SK-N-SH (cell line): ENCODE measurements at regions not wholly inside any gene's neighbourhood (a gene's known extent, or its start where the extent isn't known, plus 50 kb on each side); places are given as distances from the start of the nearest gene placed in this dataset.

ENCODE experiments used
- CTCF ChIA-PET: fragments of 300-600, 350-600 bp; formaldehyde crosslinking; extraction: SDS; loops from one replicate; lab custom pipeline; 2021; lab: Yijun Ruan, JAX
- POLR2A ChIA-PET: fragments of 350-600 bp; sonication (Branson Sonifier 250); formaldehyde crosslinking; extraction: SDS; loops from one replicate; lab custom pipeline; 2020; ENCODE audit warnings: antibody characterized with exemption, inconsistent platforms; lab: Yijun Ruan, JAX
- DNase-seq: peaks from one replicate; pipeline ENCODE4 v3.0.0; 2012
- H2AFZ ChIP-seq: fragments of 200-600 bp; sonication (generic); 2 replicates; pipeline ENCODE4 v1.8.1; 2016; ENCODE audit warnings: antibody characterized with exemption, mild to moderate bottlenecking, low read depth
- H3F3A ChIP-seq: fragments of 200-600 bp; sonication (generic); replicated peaks from 2 replicates; pipeline ENCODE3; 2016; ENCODE audit warnings: antibody characterized with exemption, mild to moderate bottlenecking; ENCODE audit not compliant: insufficient read depth
- H3K27ac ChIP-seq, 2 experiments: fragments of 200-500 bp in 1 of 2; fragments of 200-600 bp in 1 of 2; sonication (Bioruptor generic) in 1 of 2; sonication (generic), shearing (Covaris generic) in 1 of 2; 2 replicates each; pipeline versions ENCODE4 v1.5.1 to v1.6.1; 2014 to 2016; ENCODE audit warnings: low read depth in 2 of 2, inconsistent platforms in 1 of 2, low read length in 1 of 2, mild to moderate bottlenecking in 1 of 2, mixed read lengths in 1 of 2
- H3K27me3 ChIP-seq: fragments of 200-600 bp; sonication (generic), shearing (Covaris generic); 2 replicates; pipeline ENCODE4 v1.6.1; 2016; ENCODE audit warnings: mixed run types; ENCODE audit not compliant: insufficient read depth
- H3K36me3 ChIP-seq, 2 experiments: fragments of 200-500 bp in 1 of 2; fragments of 200-600 bp in 1 of 2; sonication (Bioruptor generic) in 1 of 2; sonication (generic) in 1 of 2; replicated peaks in 1 of 2; 2 replicates each; pipeline versions ENCODE3 to v1.5.1; 2014 to 2016; ENCODE audit warnings: low read length in 1 of 2, mild to moderate bottlenecking in 1 of 2; ENCODE audit not compliant: insufficient read depth in 2 of 2, control insufficient read depth in 1 of 2
- H3K4me1 ChIP-seq, 2 experiments: fragments of 200-500 bp in 1 of 2; fragments of 200-600 bp in 1 of 2; sonication (Bioruptor generic) in 1 of 2; sonication (generic), shearing (Covaris generic) in 1 of 2; 2 replicates each; pipeline versions ENCODE4 v1.5.1 to v1.6.1; 2014 to 2016; ENCODE audit warnings: low read depth in 1 of 2, low read length in 1 of 2, mixed run types in 1 of 2; ENCODE audit not compliant: insufficient read depth in 2 of 2, control insufficient read depth in 1 of 2
- H3K4me2 ChIP-seq: fragments of 200-600 bp; sonication (generic), shearing (Covaris generic); 2 replicates; pipeline ENCODE4 v1.6.1; 2017; ENCODE audit warnings: mixed run types
- H3K4me3 ChIP-seq, 2 experiments: fragments of 200-500 bp in 1 of 2; fragments of 200-600 bp in 1 of 2; sonication (Bioruptor generic) in 1 of 2; sonication (generic), shearing (Covaris generic) in 1 of 2; 2 replicates each; pipeline versions ENCODE4 v1.5.1 to v1.8.1; 2014 to 2016; ENCODE audit warnings: low read depth in 2 of 2, inconsistent platforms in 1 of 2, low read length in 1 of 2, mild to moderate bottlenecking in 1 of 2, mixed read lengths in 1 of 2, moderate library complexity in 1 of 2
- H3K79me2 ChIP-seq: fragments of 200-600 bp; sonication (generic); 2 replicates; pipeline ENCODE4 v1.8.1; 2017; ENCODE audit warnings: mild to moderate bottlenecking; ENCODE audit not compliant: insufficient read depth
- H3K9ac ChIP-seq: fragments of 200-600 bp; sonication (generic); 2 replicates; pipeline ENCODE4 v1.6.1; 2017; ENCODE audit warnings: mixed run types
- H3K9me2 ChIP-seq: fragments of 200-600 bp; sonication (generic); 2 replicates; pipeline ENCODE4 v1.6.1; 2017; ENCODE audit warnings: mixed run types
- H3K9me3 ChIP-seq: fragments of 200-600 bp; sonication (generic); 2 replicates; pipeline ENCODE4 v1.6.1; 2017; ENCODE audit warnings: mixed run types, mild to moderate bottlenecking, moderate library complexity
- H4K20me1 ChIP-seq: fragments of 200-600 bp; sonication (generic); 2 replicates; pipeline ENCODE4 v1.6.1; 2017; ENCODE audit warnings: mild to moderate bottlenecking, mixed run types; ENCODE audit not compliant: insufficient read depth
- CHD2 ChIP-seq: fragments of 150-350 bp; IDR thresholded peaks from 2 replicates; pipeline ENCODE4 v1.6.1; 2018; ENCODE audit warnings: low read length; ENCODE audit not compliant: partially characterized antibody
- ELF1 ChIP-seq: IDR thresholded peaks from 2 replicates; pipeline ENCODE4 v1.4.0; 2012
- GABPA ChIP-seq: IDR thresholded peaks from 2 replicates; pipeline ENCODE4 v1.4.0; 2012; ENCODE audit warnings: low read depth, mild to moderate bottlenecking
- GATA2 ChIP-seq: sonication (generic); formaldehyde crosslinking; IDR thresholded peaks from 2 replicates; pipeline ENCODE4 v1.5.0; 2020; ENCODE audit warnings: mild to moderate bottlenecking, missing genetic modification reagents
- MEF2A ChIP-seq: IDR thresholded peaks from 2 replicates; pipeline ENCODE4 v1.4.0; 2012; ENCODE audit warnings: low read depth, borderline replicate concordance
- MXI1 ChIP-seq: IDR thresholded peaks from 2 replicates; pipeline ENCODE4 v1.6.1; 2012; ENCODE audit warnings: mild to moderate bottlenecking, low read depth, low read length, improper control_type of control experiment
- NRF1 ChIP-seq: IDR thresholded peaks from 2 replicates; pipeline ENCODE4 v1.6.1; 2012; ENCODE audit warnings: low read depth, mild to moderate bottlenecking, low read length
- POLR2AphosphoS5 ChIP-seq: IDR thresholded peaks from 2 replicates; pipeline ENCODE4 v1.6.1; 2012; ENCODE audit warnings: low read depth, low read length
- RAD21 ChIP-seq: IDR thresholded peaks from 2 replicates; pipeline ENCODE4 v1.6.1; 2012; ENCODE audit warnings: mild to moderate bottlenecking, low read length
- RCOR1 ChIP-seq: fragments of 150-350 bp; IDR thresholded peaks from 2 replicates; pipeline ENCODE4 v1.6.1; 2017; ENCODE audit warnings: antibody characterized with exemption, low read length
- RFX5 ChIP-seq: IDR thresholded peaks from 2 replicates; pipeline ENCODE4 v1.6.1; 2012; ENCODE audit warnings: mild to moderate bottlenecking, improper control_type of control experiment, low read length
- RXRA ChIP-seq: IDR thresholded peaks from 2 replicates; pipeline ENCODE4 v1.4.0; 2012; ENCODE audit warnings: low read depth, mild to moderate bottlenecking, borderline replicate concordance
- SIN3A ChIP-seq: IDR thresholded peaks from 2 replicates; pipeline ENCODE4 v1.6.1; 2012; ENCODE audit warnings: low read depth, mild to moderate bottlenecking, low read length, moderate library complexity, borderline replicate concordance
- SMC3 ChIP-seq: IDR thresholded peaks from 2 replicates; pipeline ENCODE4 v1.6.1; 2012; ENCODE audit warnings: low read depth, low read length, improper control_type of control experiment
- USF1 ChIP-seq: IDR thresholded peaks from 2 replicates; pipeline ENCODE4 v1.4.0; 2012; ENCODE audit warnings: low read depth, borderline replicate concordance
- YY1 ChIP-seq: IDR thresholded peaks from 2 replicates; pipeline ENCODE4 v1.4.0; 2012; ENCODE audit warnings: low read depth, mild to moderate bottlenecking
- ZBTB33 ChIP-seq: IDR thresholded peaks from 2 replicates; pipeline ENCODE4 v1.4.0; 2012; ENCODE audit warnings: low read depth, borderline replicate concordance
- WGBS: methylation state at CpG from one replicate; pipeline ENCODE4 v1.1.6; 2017; ENCODE audit warnings: low lambda C conversion rate; 5-methylcytosine and 5-hydroxymethylcytosine counted together
- TF ChIP-seq, protein P1 (sequence below): IDR thresholded peaks from 2 replicates; pipeline ENCODE4; 2012
- TF ChIP-seq, protein P2 (sequence below): IDR thresholded peaks from 2 replicates; pipeline ENCODE4 v1.4.0; 2012; ENCODE audit warnings: low read depth
- TF ChIP-seq, protein P3 (sequence below): fragments of 150-350 bp; IDR thresholded peaks from 2 replicates; pipeline ENCODE4 v1.6.1; 2017; ENCODE audit warnings: antibody characterized with exemption, low read length, low read depth, borderline replicate concordance

DNA sequence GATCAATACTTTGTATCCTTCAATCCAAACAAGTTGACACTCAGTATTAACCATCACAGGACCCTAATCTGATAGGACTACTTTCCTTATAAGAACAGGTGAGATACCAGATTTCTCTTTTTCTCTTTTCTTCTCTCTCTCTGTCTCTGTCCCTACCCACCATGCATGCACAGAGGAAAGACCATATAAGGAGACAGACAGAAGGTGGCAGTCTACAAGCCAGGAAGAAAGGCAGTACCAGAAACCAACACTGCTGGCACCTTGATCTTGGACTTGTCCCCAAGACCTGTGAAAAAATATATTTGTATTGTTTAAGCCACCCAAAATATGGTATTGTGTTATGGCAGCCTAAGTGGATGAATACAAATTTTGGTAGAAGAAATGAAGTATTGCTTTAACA, 156.2 kb upstream of the KCNH7 start (continued):
- TF ChIP-seq, protein P1, sequence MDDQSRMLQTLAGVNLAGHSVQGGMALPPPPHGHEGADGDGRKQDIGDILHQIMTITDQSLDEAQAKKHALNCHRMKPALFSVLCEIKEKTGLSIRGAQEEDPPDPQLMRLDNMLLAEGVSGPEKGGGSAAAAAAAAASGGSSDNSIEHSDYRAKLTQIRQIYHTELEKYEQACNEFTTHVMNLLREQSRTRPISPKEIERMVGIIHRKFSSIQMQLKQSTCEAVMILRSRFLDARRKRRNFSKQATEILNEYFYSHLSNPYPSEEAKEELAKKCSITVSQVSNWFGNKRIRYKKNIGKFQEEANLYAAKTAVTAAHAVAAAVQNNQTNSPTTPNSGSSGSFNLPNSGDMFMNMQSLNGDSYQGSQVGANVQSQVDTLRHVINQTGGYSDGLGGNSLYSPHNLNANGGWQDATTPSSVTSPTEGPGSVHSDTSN, result no peak
- TF ChIP-seq YY1, result no peak
- no peak for TF ChIP-seq RXRA
- TF ChIP-seq CHD2, result no peak
- no peak for TF ChIP-seq SMC3
- TF ChIP-seq, protein P2, sequence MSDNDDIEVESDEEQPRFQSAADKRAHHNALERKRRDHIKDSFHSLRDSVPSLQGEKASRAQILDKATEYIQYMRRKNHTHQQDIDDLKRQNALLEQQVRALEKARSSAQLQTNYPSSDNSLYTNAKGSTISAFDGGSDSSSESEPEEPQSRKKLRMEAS, result no peak
- TF ChIP-seq GATA2 (CRISPR knock-in tag), result no peak

GRCh38 chr2:162992828-162993227, 154.3 kb upstream of the KCNH7 start:
- Histone ChIP-seq H3K9ac (no peak overlapping the region), H3K4me1 (no peaks in the 10 kb centered on the region), H3K4me2 (no peak overlapping the region), H3F3A (no peaks in the 10 kb centered on the region), H3K9me3 (no peaks in the 10 kb centered on the region), H3K79me2 (no peaks in the 10 kb centered on the region), H3K4me3 (no peak overlapping the region), H3K36me3 (no peaks in the 10 kb centered on the region), H3K9me2 (no peaks in the 10 kb centered on the region), H2AFZ (no peak overlapping the region), H3K27ac (no peak overlapping the region), H3K27me3 (no peaks in the 10 kb centered on the region), H4K20me1 (no peaks in the 10 kb centered on the region)
- TF ChIP-seq RAD21 (no peak), GABPA (no peak), RCOR1 (no peak), CHD2 (no peak), NRF1 (no peak), SIN3A (no peak), POLR2AphosphoS5 (no peak), ELF1 (no peak), RXRA (no peak), ZBTB33 (no peak), MEF2A (no peak), MXI1 (no peak), USF1 (no peak), RFX5 (no peak)
- TF ChIP-seq, protein P3, sequence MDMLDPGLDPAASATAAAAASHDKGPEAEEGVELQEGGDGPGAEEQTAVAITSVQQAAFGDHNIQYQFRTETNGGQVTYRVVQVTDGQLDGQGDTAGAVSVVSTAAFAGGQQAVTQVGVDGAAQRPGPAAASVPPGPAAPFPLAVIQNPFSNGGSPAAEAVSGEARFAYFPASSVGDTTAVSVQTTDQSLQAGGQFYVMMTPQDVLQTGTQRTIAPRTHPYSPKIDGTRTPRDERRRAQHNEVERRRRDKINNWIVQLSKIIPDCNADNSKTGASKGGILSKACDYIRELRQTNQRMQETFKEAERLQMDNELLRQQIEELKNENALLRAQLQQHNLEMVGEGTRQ, result no peak
- TF ChIP-seq, protein P1, result no peak
- CTCF ChIA-PET, result no interaction called here
- WGBS, result 14% methylated on average over 3 of the region's 3 CpGs
- DNase-seq, result no peak
- POLR2A ChIA-PET, result no interaction called here
